ENCODE measurements at regions not wholly inside any gene's neighbourhood (a gene's known extent, or its start where the extent isn't known, plus 50 kb on each side); places are given as distances from the start of the nearest gene placed in this dataset.
"Not testable (repeated sequence)": the region's sequence is repeated elsewhere in the genome, so short reads cannot be mapped to it uniquely, and the experiment has no call there.

GRCh38 chr5:91315701-91316100 lies 67.4 kb downstream of the ARRDC3 start:
- no peak for DNase-seq

- DNase-seq: peak; percentile 84 to 87
These were observed 69.1 kb downstream of the ARRDC3 start for GRCh38 chr5:91313757-91314673.

- DNase-seq: no peak
These were observed 70.4 kb downstream of the ARRDC3 start for GRCh38 chr5:91312698-91313097.

- peak; percentile 60 to 67 for DNase-seq
These were observed 71.2 kb downstream of the ARRDC3 start for GRCh38 chr5:91311697-91312501.

- no peak for DNase-seq
These were observed 71.9 kb downstream of the ARRDC3 start for GRCh38 chr5:91311168-91311696.

GRCh38 chr5:91308157-91308556 lies 75.0 kb downstream of the ARRDC3 start:
- not testable (repeated sequence) for DNase-seq

DNA sequence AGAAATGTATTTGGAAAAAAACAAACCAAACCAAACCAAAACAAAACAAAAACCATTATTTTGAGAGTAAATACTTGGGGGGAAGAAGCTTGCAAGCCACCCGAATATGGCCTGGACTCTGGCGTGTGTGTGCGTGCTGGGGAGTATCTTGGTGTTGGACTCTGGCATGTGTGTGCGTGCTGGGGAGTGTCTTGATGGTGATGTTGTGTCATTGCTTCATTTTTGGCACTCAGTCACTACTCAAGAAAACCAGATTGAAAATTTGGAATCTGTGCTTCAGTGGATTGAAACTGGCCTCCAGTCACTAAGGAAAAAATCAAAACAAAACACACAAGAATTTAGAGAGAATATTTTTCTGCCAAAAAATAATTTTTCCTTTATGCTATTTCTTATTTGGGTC lies 76.1 kb downstream of the ARRDC3 start:
- no peak for DNase-seq

DNA sequence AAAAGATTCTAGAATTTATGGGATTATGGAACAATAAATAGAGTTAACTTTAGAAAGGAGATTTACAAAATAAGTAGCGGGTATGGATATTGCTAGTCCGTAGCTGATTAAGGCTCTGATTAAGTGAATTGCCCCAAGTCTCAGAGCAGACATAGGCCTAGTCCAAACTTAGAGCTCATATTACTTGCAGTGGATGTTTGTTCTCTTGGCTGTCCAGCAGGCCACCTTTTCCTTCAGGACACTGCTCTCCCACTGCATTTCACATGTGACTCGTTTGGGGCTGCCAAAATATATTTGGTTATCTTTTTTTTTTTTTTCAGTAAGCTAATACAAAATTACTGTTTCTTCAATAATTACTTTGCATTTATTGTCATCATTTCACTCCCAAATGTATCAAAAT lies 76.6 kb downstream of the ARRDC3 start:
- DNase-seq: no peak

GRCh38 chr5:91305640-91306039 lies 77.5 kb downstream of the ARRDC3 start:
- DNase-seq: no peak

- not testable (repeated sequence) for DNase-seq
These were observed 79.1 kb downstream of the ARRDC3 start for GRCh38 chr5:91304015-91304414.

GRCh38 chr5:91302958-91303357 lies 80.2 kb downstream of the ARRDC3 start:
- DNase-seq: no peak

GRCh38 chr5:91302305-91302704 lies 80.8 kb downstream of the ARRDC3 start:
- no peak for DNase-seq

DNA sequence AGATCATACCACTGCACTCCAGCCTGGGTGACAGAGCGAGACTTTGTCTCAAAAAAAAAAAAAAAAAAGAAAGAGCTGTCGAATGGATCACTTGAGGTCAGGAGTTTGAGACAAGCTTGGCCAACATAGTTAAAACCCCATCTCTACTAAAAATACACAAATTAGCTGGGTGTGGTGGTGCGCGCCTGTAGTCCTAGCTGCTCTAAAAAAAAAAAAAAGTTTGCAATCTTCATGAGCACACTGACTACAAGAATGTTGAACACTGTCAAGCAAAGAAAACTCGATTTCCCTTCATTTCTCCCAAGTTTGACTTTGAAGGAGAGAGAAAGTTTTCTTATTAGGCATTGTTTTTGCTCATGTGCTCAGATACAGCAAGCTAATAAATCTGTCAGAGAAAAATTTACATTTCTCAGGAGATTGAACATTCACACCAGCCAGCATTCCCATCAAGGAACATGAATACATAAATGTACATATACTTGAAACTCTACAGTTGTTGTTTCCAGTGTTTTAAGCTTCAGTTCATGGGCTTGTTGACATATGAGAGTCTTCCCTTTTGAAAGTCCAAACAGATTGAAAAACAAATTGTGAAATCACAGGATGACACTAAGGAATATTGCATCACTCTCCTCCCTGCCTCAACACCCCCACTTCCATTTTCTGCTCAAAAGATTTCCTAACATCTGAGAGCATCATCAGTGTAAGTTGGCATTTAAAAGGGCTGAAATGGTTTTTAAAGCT lies 81.8 kb downstream of the ARRDC3 start:
- no peak for DNase-seq

DNA sequence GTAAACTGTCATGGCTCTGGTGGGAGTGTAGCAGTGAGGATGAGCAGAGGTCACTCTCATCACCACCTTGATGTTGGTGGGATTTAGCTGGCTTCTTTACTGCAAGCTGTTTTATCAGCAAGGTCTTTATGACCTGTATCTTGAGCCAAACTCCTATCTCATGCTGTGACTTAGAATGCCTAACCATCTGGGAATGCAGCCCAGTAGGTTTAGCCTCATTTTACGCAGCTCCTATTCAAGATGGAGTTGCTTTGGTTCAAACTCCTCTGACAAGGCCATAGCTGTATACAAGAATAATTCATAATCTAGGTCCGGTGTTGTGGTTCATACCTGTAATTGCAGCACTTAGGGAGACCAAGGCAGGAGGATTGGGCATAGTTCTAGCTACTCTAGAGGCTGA lies 85.1 kb downstream of the ARRDC3 start:
- no peak for DNase-seq

DNA sequence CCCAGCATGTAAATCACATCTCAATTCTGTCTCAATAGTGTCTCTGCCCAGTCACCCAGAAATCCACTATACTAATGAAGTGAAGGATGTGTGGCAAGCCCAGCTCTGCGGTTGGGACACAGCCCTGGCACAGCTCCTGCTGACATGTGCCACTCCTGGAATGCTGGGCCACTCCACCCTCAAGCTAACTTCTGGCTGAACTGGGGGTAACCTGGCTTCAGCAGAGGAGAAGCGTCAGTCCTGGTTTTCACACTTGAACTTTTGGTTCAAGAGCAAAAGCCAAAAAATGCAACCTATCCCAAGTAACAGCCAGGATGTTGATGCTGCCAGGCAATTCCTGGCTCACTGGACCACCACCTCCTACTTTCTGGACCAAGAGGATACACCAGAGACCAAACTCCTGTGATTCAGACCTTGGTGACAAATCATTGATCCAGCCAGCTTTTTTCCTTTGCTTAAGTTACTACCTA lies 86.4 kb downstream of the ARRDC3 start:
- DNase-seq: no peak

- DNase-seq: not testable (repeated sequence)
These were observed 87.0 kb downstream of the ARRDC3 start for GRCh38 chr5:91296102-91296501.

DNA sequence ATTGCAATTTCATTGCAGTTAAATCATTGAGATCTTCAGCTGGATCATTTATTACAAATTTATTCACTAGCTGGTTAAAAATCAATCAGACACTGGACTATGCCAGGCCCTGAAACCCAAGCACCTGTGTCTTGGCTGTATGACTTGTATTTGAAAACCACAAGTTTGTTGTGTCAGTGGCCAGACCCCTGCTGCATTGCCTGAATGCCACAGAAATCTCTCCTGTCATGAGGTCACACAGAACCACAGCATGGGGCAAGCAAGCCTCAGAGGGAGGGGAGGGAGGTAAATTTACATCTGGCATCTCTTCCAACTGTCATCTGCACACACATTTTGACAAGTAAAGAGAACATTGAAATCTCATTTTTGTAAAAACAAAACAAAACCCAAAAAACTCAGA lies 90.0 kb downstream of the ARRDC3 start:
- no peak for DNase-seq

DNA sequence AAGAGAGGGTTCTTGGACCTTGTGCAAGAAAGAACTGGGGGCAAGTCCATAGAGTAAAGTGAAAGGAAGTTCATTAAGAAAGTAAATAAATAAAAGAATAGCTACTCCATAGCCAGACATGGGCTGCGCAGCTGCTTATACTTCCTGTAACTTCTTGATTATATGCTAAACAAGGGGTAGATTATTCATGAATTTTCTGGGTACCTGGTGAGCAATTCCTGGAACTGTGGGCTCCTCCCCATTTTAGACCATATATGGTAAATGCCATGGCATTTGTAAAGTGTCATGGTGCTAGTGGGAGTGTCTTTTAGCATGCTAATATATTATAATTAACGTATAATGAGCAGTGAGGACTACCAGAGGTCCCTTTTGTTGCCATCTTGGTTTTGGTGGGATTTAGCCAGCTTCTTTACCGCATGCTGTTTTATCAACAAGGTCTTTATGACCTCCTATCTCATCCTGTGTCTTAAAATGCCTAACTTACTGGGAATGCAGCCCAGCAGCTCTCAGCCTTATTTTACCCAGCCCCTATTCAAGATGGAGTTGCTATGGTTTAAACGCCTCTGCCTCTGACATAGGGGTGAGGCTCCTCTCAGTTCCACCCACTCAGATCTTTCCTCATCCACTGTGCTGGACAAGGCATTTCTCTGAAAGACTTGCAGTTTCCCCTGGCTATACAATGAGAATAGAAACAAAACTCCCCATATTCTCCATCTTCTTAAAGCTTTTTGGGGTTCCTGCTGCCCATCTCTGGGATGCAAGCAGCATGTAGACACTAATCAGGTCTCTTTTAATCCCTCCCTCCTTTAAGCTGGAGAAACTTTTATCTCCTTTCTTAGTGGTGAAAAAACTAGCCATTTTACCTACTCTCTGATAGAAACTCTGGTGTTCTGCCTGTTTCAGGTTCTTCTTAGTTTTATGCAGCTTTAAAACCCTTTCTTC lies 91.2 kb downstream of the ARRDC3 start:
- DNase-seq: no peak

DNA sequence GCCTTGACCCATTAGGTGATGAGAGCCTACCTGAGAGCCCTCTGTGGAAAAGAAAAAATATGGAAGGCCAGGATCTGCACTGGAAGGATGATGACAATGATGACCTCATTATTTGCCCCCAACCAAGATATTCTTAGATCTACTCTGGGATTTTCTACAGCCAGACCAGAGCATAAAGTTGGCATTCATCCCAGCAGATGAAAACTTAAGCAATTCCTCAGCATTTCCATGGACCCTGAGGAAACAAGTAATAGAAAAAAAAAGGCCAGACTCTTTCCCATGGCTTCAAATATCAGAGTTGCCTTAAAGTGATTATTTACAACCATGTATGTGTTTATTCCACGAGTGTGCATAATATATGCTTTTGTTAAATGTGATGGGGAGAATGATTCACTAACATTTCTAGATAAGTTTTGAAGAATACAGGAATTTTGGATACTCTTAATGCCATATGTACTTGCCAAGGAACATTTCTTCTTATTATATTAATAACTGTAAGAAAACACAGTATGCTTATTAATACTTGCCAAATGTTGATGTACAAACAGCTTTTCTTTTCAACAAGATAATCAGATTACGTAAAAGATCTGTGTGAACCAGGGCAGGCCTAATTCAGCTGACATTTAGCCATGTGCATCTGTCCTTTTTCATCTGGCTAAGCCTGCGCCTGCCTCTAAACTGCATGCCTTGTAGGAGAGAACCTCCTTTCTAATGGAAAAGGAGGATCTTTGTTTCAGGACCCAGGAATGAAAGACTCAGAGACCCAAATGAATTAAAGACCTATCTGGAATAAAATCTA lies 94.8 kb downstream of the ARRDC3 start:
- DNase-seq: no peak

GRCh38 chr5:91285062-91285461 lies 98.1 kb downstream of the ARRDC3 start:
- not testable (repeated sequence) for DNase-seq

- DNase-seq: no peak
These were observed 99.2 kb downstream of the ARRDC3 start for GRCh38 chr5:91283899-91284298.
